ENCODE measurements at regions not wholly inside any gene's neighbourhood (a gene's known extent, or its start where the extent isn't known, plus 50 kb on each side); places are given as distances from the start of the nearest gene placed in this dataset.

GRCh38 chr9:126149661-126150060 is 177.0 kb upstream of the MVB12B start:
- TF ChIP-seq POLR2A (IDR thresholded peaks at IDR 0.05) (no peak), POLR2AphosphoS5 (IDR thresholded peaks at IDR 0.05) (no peak)
